ENCODE measurements at regions not wholly inside any gene's neighbourhood (a gene's known extent, or its start where the extent isn't known, plus 50 kb on each side); places are given as distances from the start of the nearest gene placed in this dataset.
A peak's percentile ranks its signal among the peaks of the same experiment; 100 is the strongest.

- TF ChIP-seq TCF12 (IDR thresholded peaks at IDR 0.05; ENCODE audit: low read depth, low read length) (no peak), RBBP5 (IDR thresholded peaks at IDR 0.05; ENCODE audit: borderline replicate concordance, low read depth, low read length) (no peak), KDM5A (IDR thresholded peaks at IDR 0.05; ENCODE audit: low read length) (no peak), POLR2A (IDR thresholded peaks at IDR 0.05; ENCODE audit: control extremely low read depth in 1 of 2, low read depth in 2 of 2, low read length in 2 of 2) (no peak), KDM4A (IDR thresholded peaks at IDR 0.05; ENCODE audit: low read depth, low read length, severe bottlenecking) (no peak)
- TF ChIP-seq, protein P1, sequence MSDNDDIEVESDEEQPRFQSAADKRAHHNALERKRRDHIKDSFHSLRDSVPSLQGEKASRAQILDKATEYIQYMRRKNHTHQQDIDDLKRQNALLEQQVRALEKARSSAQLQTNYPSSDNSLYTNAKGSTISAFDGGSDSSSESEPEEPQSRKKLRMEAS (IDR thresholded peaks at IDR 0.05): peak; percentile 39; the same call in 1 of the 2 replicates
These were observed 210.7 kb upstream of the TMEM132C start (continued) for GRCh38 chr12:128056136-128056801.
